ENCODE measurements at regions not wholly inside any gene's neighbourhood (a gene's known extent, or its start where the extent isn't known, plus 50 kb on each side); places are given as distances from the start of the nearest gene placed in this dataset.

GRCh38 chr5:112560371-112560770, 141.3 kb upstream of the EPB41L4A start:
- Histone ChIP-seq H3K27me3 (ENCODE audit: control insufficient read depth, low read length) (no peaks in the 10 kb centered on the region), H3K36me3 (ENCODE audit: control insufficient read depth, low read length) (no peaks in the 10 kb centered on the region), H4K20me1 (ENCODE audit: control insufficient read depth, insufficient read depth, low read depth, low read length) (no peaks in the 10 kb centered on the region), H3K4me3 (ENCODE audit: low read length) (no peak overlapping the region), H3K9me3 (ENCODE audit: control insufficient read depth, insufficient read depth, low read length) (peaks cover 25% of the 10 kb centered on the region), H3K79me2 (ENCODE audit: control insufficient read depth, low read length) (no peaks in the 10 kb centered on the region), H3K4me2 (ENCODE audit: low read length) (no peak overlapping the region), H3K9me2 (replicated peaks; ENCODE audit: control insufficient read depth, low read length) (no peaks in the 10 kb centered on the region), H3F3A (ENCODE audit: control insufficient read depth, insufficient read depth) (no peaks in the 10 kb centered on the region), H3K4me1 (ENCODE audit: control insufficient read depth, low read length) (no peaks in the 10 kb centered on the region), H3K27ac (ENCODE audit: low read depth, low read length) (no peak overlapping the region)
- TF ChIP-seq EZH2phosphoT487 (IDR thresholded peaks at IDR 0.05; ENCODE audit: borderline replicate concordance, low read length) (no peak), CTCF (IDR thresholded peaks at IDR 0.05; ENCODE audit: low read depth, low read length, poor library complexity, severe bottlenecking) (no peak)

DNA sequence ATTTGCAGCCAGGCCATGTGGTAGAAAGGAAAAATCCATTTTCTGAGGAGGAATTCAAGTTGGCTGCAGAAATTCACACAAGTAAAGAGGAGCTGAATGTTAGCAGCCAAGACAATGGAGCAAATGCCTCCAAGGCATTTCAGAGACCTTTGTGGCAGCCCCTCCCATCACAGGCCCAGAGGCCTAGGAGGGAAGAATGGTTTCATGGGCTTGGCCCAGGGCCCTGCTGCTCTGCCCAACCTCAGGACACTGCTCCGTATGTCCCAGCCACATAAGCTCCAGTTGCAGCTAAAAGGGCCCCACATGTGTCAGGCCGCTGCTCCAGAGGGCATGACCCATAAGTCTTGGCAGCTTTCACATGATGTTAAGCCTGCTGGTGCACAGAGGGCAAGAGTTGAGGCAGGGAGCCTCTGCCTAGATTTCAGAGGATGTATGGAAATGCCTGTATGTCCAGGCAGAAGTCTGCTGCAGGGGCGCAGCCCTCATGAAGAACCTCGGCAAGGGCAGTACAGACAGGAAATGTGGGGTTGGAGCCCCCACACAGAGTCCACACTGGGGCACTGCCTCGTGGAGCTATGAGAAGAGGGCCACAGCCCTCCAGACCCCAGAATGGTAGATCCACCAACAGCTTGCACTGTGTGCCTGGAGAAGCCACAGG, 144.2 kb upstream of the EPB41L4A start:
- Histone ChIP-seq H3K4me3 (ENCODE audit: low read length) (no peak overlapping the region), H4K20me1 (ENCODE audit: control insufficient read depth, insufficient read depth, low read depth, low read length) (no peaks in the 10 kb centered on the region), H3K27ac (ENCODE audit: low read depth, low read length) (no peak overlapping the region)

DNA sequence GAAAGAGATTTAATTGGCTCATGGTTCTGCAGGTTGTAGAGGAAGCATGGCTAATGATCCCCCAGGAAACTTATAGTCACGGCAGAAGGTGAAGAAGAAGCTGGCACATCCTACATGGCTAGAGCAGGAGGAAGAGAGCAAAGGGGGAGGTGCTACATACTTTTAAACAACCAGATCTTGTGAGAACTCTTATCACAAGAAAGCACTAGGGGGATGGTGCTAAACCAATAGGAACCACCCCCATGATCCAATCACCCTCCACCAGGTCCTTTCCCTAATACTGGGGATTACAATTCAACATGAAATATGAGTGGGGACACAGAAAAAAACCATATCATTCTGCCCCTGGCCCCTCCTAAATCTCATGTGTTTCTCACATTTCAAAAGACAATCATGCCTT, 147.2 kb upstream of the EPB41L4A start:
- Histone ChIP-seq H3K9me3 (ENCODE audit: control insufficient read depth, insufficient read depth, low read length) (peaks cover 25% of the 10 kb centered on the region), H3K27me3 (ENCODE audit: control insufficient read depth, low read length) (no peaks in the 10 kb centered on the region), H3K4me2 (ENCODE audit: low read length) (no peak overlapping the region), H3K9me2 (replicated peaks; ENCODE audit: control insufficient read depth, low read length) (no peaks in the 10 kb centered on the region), H3K79me2 (ENCODE audit: control insufficient read depth, low read length) (no peaks in the 10 kb centered on the region), H3K27ac (ENCODE audit: low read depth, low read length) (no peak overlapping the region), H4K20me1 (ENCODE audit: control insufficient read depth, insufficient read depth, low read depth, low read length) (no peaks in the 10 kb centered on the region), H3K36me3 (ENCODE audit: control insufficient read depth, low read length) (no peaks in the 10 kb centered on the region), H3K4me3 (ENCODE audit: low read length) (no peak overlapping the region), H3K4me1 (ENCODE audit: control insufficient read depth, low read length) (no peaks in the 10 kb centered on the region), H3F3A (ENCODE audit: control insufficient read depth, insufficient read depth) (no peaks in the 10 kb centered on the region)
- TF ChIP-seq CTCF (IDR thresholded peaks at IDR 0.05; ENCODE audit: low read depth, low read length, poor library complexity, severe bottlenecking) (no peak), EZH2phosphoT487 (IDR thresholded peaks at IDR 0.05; ENCODE audit: borderline replicate concordance, low read length) (no peak)

More for the DNA sequence above, 144.2 kb upstream of the EPB41L4A start:
- Histone ChIP-seq H3K27me3 (ENCODE audit: control insufficient read depth, low read length) (no peaks in the 10 kb centered on the region), H3F3A (ENCODE audit: control insufficient read depth, insufficient read depth) (no peaks in the 10 kb centered on the region), H3K4me1 (ENCODE audit: control insufficient read depth, low read length) (no peaks in the 10 kb centered on the region), H3K79me2 (ENCODE audit: control insufficient read depth, low read length) (no peaks in the 10 kb centered on the region), H3K36me3 (ENCODE audit: control insufficient read depth, low read length) (no peaks in the 10 kb centered on the region), H3K9me2 (replicated peaks; ENCODE audit: control insufficient read depth, low read length) (no peaks in the 10 kb centered on the region), H3K9me3 (ENCODE audit: control insufficient read depth, insufficient read depth, low read length) (peaks cover 25% of the 10 kb centered on the region), H3K4me2 (ENCODE audit: low read length) (no peak overlapping the region)
- TF ChIP-seq EZH2phosphoT487 (IDR thresholded peaks at IDR 0.05; ENCODE audit: borderline replicate concordance, low read length) (no peak), CTCF (IDR thresholded peaks at IDR 0.05; ENCODE audit: low read depth, low read length, poor library complexity, severe bottlenecking) (no peak)
